Effector memory CD4-positive, alpha-beta T cell (primary cell): ENCODE measurements at regions not wholly inside any gene's neighbourhood (a gene's known extent, or its start where the extent isn't known, plus 50 kb on each side); places are given as distances from the start of the nearest gene placed in this dataset.
"Not testable (repeated sequence)": the region's sequence is repeated elsewhere in the genome, so short reads cannot be mapped to it uniquely, and the experiment has no call there.

Experiments
- DNase-seq, 3 donors: peaks; one replicate each; pipeline ENCODE4 v3.0.0-alpha.2; 2020
- H3K27ac ChIP-seq: 2 replicates; pipeline ENCODE4 v1.7.0; 2013; ENCODE audit warnings: mild to moderate bottlenecking, low read length, moderate library complexity; ENCODE audit not compliant: insufficient read depth, poor library complexity, severe bottlenecking
- H3K27me3 ChIP-seq: replicated peaks from 2 replicates; pipeline ENCODE4 v1.7.0; 2013; ENCODE audit warnings: mild to moderate bottlenecking, low read length; ENCODE audit not compliant: insufficient read depth, control insufficient read depth, poor library complexity, severe bottlenecking
- H3K36me3 ChIP-seq: 2 replicates; pipeline ENCODE4 v1.7.0; 2013; ENCODE audit warnings: mild to moderate bottlenecking, low read length, moderate library complexity; ENCODE audit not compliant: control insufficient read depth, insufficient read depth
- H3K4me1 ChIP-seq: 2 replicates; pipeline ENCODE4 v1.7.0; 2013; ENCODE audit warnings: low read length, mild to moderate bottlenecking; ENCODE audit not compliant: control insufficient read depth, insufficient read depth, poor library complexity, severe bottlenecking
- H3K4me3 ChIP-seq: 2 replicates; pipeline ENCODE4 v1.7.0; 2013; ENCODE audit warnings: low read length, low read depth, mild to moderate bottlenecking; ENCODE audit not compliant: insufficient read depth, poor library complexity, severe bottlenecking
- H3K9me3 ChIP-seq: 2 replicates; pipeline ENCODE4 v1.7.0; 2013; ENCODE audit warnings: mild to moderate bottlenecking, low read length, moderate library complexity; ENCODE audit not compliant: control insufficient read depth

DNA sequence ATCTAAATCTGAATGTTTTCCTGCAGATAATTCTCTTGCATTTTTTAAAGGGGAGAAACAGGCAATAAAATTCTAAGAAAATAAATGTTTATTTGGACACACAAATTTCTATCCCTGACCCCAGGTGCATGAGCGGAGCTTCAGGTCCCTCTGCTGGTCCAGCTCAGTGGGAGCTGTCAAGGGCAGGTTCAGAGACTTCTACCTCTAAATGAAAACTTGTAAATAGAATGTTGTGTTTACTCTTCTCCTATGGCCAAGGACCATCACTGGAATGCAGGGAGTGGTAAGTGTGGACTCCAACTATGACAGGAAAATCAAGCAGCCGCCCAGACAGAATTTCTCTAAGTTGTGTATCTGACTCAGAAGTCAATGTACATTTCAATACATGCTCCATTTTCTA is 148.6 kb upstream of the TTC29 start:
- Histone ChIP-seq H3K9me3 (no peaks in the 10 kb centered on the region), H3K27me3 (no peaks in the 10 kb centered on the region)
- DNase-seq = no peak

GRCh38 chr4:147096667-147097604 is 151.3 kb upstream of the TTC29 start:
- Histone ChIP-seq H3K36me3 (no peaks in the 10 kb centered on the region), H3K4me3 (no peak overlapping the region), H3K9me3 (no peaks in the 10 kb centered on the region), H3K27me3 (no peaks in the 10 kb centered on the region), H3K27ac (no peak overlapping the region), H3K4me1 (no peaks in the 10 kb centered on the region)
- DNase-seq = no peak

More for the DNA sequence above, 148.6 kb upstream of the TTC29 start:
- no peak overlapping the region for H3K4me3 ChIP-seq
- no peaks in the 10 kb centered on the region for H3K4me1 ChIP-seq
- no peaks in the 10 kb centered on the region for H3K36me3 ChIP-seq
- no peak overlapping the region for H3K27ac ChIP-seq

DNA sequence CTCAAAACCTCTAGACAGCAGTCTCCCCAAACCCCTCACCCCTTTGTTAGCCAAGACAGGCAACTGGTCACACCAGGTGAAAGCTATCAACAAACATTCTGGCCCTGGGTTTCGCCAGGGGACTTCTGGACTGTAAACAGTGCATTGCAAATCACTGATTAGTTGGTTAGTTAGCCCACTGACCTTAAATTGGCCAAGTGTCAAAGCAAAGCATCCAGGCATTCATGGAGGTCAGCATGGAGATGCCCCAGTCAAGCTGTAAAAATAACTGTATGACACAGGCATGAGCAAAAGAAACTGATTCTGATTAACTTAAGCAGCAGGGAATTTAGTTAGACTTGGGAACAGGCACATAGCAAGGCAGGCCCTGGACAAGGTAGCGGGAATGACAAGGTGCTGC is 156.0 kb upstream of the TTC29 start:
- no peaks in the 10 kb centered on the region for H3K4me1 ChIP-seq
- H3K27ac ChIP-seq = no peak overlapping the region
- H3K4me3 ChIP-seq = no peak overlapping the region
- no peaks in the 10 kb centered on the region for H3K27me3 ChIP-seq
- no peak for DNase-seq
- H3K9me3 ChIP-seq = no peaks in the 10 kb centered on the region
- no peaks in the 10 kb centered on the region for H3K36me3 ChIP-seq

GRCh38 chr4:147102596-147102995 is 156.9 kb upstream of the TTC29 start:
- no peak overlapping the region for H3K27ac ChIP-seq
- no peaks in the 10 kb centered on the region for H3K4me1 ChIP-seq
- no peaks in the 10 kb centered on the region for H3K27me3 ChIP-seq
- no peaks in the 10 kb centered on the region for H3K9me3 ChIP-seq
- DNase-seq = no peak
- H3K36me3 ChIP-seq = no peaks in the 10 kb centered on the region
- no peak overlapping the region for H3K4me3 ChIP-seq

GRCh38 chr4:147103403-147103946 is 157.8 kb upstream of the TTC29 start:
- Histone ChIP-seq H3K36me3 (no peaks in the 10 kb centered on the region), H3K27me3 (no peaks in the 10 kb centered on the region), H3K9me3 (no peaks in the 10 kb centered on the region), H3K27ac (no peak overlapping the region), H3K4me3 (no peak overlapping the region), H3K4me1 (no peaks in the 10 kb centered on the region)
- DNase-seq = no peak

- no peaks in the 10 kb centered on the region for H3K36me3 ChIP-seq
- H3K9me3 ChIP-seq = no peaks in the 10 kb centered on the region
- no peak for DNase-seq
- H3K27ac ChIP-seq = no peak overlapping the region
- H3K4me3 ChIP-seq = no peak overlapping the region
- no peaks in the 10 kb centered on the region for H3K27me3 ChIP-seq
- no peaks in the 10 kb centered on the region for H3K4me1 ChIP-seq
Measured at GRCh38 chr4:147104768-147105167, 159.1 kb upstream of the TTC29 start.

DNA sequence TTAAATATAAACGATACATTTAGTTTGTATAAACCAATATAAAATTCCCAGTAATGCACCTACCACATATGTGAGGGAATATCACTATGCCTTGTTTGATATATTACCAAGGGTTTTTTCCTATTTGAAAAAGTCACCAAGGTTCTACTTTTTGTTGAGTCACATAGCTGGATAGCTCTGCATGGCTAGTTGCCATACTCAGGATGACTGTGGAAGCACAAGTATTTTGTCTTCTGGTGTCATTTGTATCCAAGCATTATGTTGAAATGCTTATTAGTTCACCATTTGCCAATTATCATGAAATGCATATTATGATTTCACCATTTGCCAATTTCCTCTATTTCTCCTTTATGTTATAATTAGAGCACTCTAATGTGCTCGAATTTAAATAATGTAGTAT is 162.7 kb upstream of the TTC29 start:
- Histone ChIP-seq H3K4me3 (no peak overlapping the region), H3K27ac (no peak overlapping the region), H3K36me3 (no peaks in the 10 kb centered on the region), H3K4me1 (no peaks in the 10 kb centered on the region), H3K27me3 (no peaks in the 10 kb centered on the region), H3K9me3 (no peaks in the 10 kb centered on the region)
- DNase-seq = no peak

DNA sequence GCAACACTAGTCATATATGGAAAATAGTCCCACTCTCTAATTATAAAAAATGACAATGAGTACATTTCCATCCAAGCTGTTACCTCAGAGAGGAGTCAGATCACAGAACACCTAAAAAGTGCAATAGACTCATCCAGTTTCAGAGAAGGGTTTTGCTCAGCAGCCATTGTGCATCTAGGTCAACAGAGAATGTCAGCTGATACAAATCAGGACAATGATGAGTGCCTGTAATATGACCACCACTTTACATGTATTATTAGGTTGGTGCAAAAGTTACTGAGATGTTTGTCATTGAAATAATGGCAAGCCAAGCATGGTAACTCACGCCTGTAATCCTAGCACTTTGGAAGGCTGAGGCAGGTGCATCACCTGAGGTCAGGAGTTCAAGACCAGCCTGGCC is 164.1 kb upstream of the TTC29 start:
- Histone ChIP-seq H3K4me3 (no peak overlapping the region), H3K4me1 (no peaks in the 10 kb centered on the region), H3K27me3 (no peaks in the 10 kb centered on the region), H3K9me3 (no peaks in the 10 kb centered on the region), H3K27ac (no peak overlapping the region), H3K36me3 (no peaks in the 10 kb centered on the region)
- DNase-seq = no peak

DNA sequence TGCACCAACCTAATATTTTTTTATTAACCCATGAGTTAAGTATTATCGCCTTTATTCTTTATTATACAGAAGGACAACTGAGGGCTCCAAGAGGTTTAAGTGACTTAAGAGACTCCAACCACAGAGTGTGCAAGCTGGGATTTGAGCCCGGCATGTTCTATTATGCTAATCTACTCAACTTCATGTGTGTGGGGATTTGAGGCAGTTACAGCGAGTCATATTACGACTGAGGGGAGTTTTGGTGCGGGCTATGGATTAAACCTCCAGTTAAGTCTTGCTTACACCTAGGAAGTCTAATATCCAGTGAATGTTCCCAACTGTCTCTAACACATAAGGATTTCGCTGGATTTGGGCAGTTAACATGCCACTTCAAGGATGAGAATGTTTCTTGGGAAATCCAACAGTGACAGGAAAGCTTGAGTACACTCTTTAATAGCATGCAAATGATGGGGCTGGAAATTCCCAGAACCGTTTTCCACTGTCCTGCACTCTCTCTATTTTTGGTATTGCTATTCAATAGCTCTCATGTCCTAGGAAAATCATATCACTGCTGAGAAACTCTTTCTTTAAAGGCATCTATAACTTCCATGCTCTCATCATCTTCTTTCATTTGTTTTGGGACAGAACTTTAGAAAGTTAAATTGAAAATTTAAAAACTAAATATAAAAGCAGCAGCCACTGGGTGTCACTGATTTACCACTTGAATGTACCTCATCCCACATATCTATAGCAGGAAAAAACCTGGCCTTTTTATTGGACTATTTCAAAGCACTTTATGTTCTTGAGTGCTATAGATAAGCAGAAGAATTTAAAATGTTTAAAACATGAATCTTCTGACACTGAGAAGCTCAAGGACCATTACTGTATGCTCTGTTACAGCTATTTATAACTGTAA is 165.1 kb upstream of the TTC29 start:
- no peak overlapping the region for H3K4me3 ChIP-seq
- DNase-seq = no peak
- H3K27me3 ChIP-seq = no peaks in the 10 kb centered on the region
- no peaks in the 10 kb centered on the region for H3K4me1 ChIP-seq
- no peaks in the 10 kb centered on the region for H3K36me3 ChIP-seq
- H3K27ac ChIP-seq = no peak overlapping the region
- no peaks in the 10 kb centered on the region for H3K9me3 ChIP-seq

DNA sequence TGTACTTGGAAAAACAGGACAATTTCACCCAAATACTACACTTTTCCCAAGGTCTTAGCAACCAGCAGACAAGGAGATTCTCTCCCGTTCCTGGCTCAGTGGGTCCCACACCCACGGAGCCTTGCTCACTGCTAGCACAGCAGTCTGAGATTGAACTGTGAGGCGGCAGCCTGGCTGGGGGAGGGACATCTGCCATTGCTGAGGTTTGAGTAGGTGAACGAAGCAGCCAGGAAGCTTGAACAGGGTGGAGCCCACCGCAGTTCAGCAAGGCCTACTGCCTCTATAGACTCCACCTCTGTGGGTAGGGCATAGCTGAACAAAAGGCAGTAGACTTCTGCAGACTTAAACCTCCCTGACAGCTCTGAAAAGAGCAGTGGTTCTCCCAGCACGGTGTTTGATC is 166.5 kb upstream of the TTC29 start:
- DNase-seq, H3K4me3 ChIP-seq, H3K9me3 ChIP-seq, H3K36me3 ChIP-seq, H3K4me1 ChIP-seq, H3K27ac ChIP-seq, H3K27me3 ChIP-seq: not testable (repeated sequence)
